ENCODE measurements at regions not wholly inside any gene's neighbourhood (a gene's known extent, or its start where the extent isn't known, plus 50 kb on each side); places are given as distances from the start of the nearest gene placed in this dataset.

DNA sequence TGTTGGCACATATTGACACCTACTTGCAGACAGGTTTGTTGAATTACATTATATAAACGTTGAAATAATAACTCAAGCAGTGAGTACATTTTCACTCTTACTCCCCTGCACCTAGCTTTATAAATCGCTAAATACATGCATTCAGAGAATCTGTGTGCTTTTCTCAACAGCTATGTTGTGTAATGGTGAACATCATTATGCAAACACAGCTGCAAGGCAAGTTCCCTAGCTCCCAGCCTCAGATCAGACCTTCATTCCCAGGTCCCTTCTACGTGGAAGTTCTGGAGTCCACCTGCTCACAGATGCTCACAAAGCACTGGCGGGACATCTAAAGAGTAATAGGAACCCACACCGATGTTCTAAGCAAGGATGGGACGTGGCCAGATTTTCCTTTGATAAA lies 86.8 kb upstream of the PEG3 start:
- H3K27ac Mint-ChIP-seq = no peak overlapping the region
- no peak for DNase-seq (ENCODE audit: low spot score)
- intact Hi-C loops (cut with micrococcal nuclease) = no loop called here
- H3K4me1 Mint-ChIP-seq (ENCODE audit: low read depth) = no peaks in the 10 kb centered on the region
- H3K4me3 Mint-ChIP-seq = no peak overlapping the region
- H3K36me3 Mint-ChIP-seq (ENCODE audit: low read depth) = peaks cover 2% of the 10 kb centered on the region
- H3K27me3 Mint-ChIP-seq (ENCODE audit: insufficient read depth) = no peaks in the 10 kb centered on the region
- H3K9me3 Mint-ChIP-seq = peaks cover 65% of the 10 kb centered on the region

DNA sequence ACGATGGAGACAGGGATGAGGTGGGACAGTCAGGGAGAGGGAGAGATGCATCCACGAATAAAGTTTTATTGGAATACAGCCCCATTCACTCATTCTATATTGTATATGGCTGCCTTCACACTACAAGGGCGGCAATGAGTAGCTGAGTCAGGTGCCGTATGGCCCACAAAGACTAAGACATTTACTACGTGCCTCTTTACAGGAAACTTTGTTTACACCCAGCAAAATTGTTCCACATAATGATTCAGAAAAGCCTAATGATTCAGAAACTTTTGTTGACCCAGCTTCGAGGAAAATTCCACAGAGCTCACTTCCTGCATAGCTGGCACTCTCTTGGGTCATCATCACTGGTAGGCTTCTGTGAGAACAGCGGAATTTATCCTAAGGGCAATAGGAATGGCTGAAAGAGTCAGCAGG lies 87.3 kb upstream of the PEG3 start:
- Mint-ChIP-seq H3K4me3 (no peak overlapping the region), H3K9me3 (peaks cover 70% of the 10 kb centered on the region), H3K27ac (no peak overlapping the region), H3K27me3 (ENCODE audit: insufficient read depth) (no peaks in the 10 kb centered on the region), H3K36me3 (ENCODE audit: low read depth) (peaks cover 2% of the 10 kb centered on the region), H3K4me1 (ENCODE audit: low read depth) (no peaks in the 10 kb centered on the region)
- intact Hi-C loops (cut with micrococcal nuclease) = no loop called here
- DNase-seq (ENCODE audit: low spot score) = no peak

DNA sequence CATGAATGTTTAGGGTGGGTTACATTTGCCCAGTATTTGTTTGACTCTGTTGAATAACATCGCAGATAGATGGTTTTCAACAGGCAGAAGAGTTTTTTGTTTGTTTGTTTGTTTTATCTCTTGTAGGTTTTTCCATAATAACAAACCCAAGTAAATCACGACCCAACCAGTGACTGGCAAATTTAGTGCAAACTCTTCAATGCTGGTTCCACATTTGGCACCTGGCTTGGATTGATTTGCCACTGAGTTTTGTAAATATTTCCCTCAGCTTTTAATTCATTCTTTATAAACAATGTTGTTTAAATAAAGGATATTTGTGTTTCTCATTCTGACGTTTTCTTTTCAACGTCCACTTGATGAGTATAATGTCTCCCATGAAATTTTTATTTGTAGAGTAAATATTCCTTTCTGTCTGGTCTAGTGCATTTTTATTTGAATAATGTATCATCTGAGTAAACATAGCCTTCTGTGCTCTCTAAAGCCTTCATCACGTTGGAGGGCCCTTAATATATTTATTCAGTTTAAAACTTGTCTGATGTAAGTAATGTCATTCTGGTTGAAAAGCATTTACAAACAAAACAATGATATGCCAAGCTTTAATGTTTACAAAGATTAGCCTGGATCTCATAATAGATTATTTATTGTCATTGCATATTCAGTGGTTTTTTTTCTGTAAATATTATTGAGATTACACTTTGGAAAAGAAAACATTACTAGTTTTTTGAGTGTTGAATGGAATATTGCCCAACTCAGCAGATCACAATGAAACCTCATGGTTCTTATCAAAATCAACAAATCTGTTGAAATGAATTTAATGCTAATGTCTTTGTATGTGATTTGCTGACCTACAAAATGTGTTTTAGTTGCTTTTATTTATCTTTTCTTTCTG lies 90.4 kb upstream of the PEG3 start:
- Mint-ChIP-seq H3K27ac (no peak overlapping the region), H3K4me1 (ENCODE audit: low read depth) (no peaks in the 10 kb centered on the region), H3K27me3 (ENCODE audit: insufficient read depth) (no peaks in the 10 kb centered on the region), H3K4me3 (no peak overlapping the region), H3K9me3 (peaks cover 63% of the 10 kb centered on the region), H3K36me3 (ENCODE audit: low read depth) (peaks cover 2% of the 10 kb centered on the region)
- no peak for DNase-seq (ENCODE audit: low spot score)
- intact Hi-C loops (cut with micrococcal nuclease) = no loop called here

DNA sequence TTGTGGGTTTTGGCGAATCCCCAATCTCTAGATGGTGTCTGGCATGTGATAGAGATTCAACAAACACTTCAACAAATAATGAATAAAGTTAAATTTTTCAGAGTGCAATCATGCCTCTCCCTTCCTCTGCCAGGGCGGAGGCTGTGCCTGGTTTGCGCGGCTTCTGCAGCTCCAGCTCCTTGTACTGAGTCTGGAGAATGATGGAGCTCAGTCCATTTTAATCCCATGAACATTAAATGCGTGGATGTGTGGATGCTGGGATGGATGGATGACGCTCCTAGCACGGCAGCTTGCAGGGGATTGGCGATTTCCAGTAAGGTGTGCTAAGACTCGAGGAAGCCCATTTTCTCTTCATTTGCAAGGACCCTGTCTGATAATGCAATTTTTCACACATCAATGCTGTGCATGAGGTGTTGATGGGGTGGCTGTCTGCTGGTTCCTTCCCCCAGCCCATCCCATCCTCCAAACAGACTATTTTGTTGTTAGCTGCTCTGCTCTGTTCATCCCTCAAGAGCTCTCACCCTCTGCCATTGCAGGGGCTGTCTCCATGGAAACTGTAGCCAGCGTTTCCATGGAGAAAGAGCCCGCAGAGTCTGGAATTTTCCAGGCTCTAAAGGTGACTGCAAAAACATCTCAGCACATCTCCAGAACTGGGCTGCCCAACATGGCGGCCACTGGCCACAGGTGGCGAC lies 92.6 kb upstream of the PEG3 start:
- Mint-ChIP-seq H3K4me1 (ENCODE audit: low read depth) (no peaks in the 10 kb centered on the region), H3K9me3 (peaks cover 57% of the 10 kb centered on the region), H3K27ac (no peak overlapping the region), H3K36me3 (ENCODE audit: low read depth) (no peaks in the 10 kb centered on the region), H3K27me3 (ENCODE audit: insufficient read depth) (no peaks in the 10 kb centered on the region), H3K4me3 (no peak overlapping the region)
- intact Hi-C loops (cut with micrococcal nuclease) = no loop called here
- no peak for DNase-seq (ENCODE audit: low spot score)

DNA sequence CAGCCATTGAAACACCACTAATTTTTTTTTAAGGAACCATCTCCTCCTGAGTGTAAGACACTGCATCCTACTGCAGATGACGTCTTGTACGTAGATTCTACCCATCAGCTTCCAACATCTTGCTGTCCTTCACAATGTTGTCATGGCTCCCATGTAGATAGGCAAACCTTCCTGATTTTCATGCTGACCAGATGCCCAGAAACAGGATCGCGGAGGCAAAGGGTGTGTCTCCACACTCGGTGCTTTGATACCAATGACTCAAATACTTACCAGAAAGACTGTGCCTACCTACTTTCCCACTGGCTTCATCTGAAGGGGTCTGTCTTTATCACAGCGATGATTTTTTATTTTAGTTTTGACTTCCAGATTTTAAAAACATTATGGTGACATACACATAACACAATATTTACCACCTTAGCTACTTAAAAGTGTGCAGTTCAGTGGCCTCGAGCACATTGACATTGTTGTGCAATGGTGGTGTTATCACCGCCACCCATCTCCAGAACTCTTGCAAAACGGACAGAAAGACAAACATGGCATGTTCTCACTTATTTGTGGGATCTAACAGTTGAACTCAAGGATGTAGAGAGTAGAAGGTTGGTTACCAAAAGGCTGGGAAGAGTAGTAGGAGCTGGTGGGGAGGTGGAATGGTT lies 94.0 kb upstream of the PEG3 start:
- no peak for DNase-seq (ENCODE audit: low spot score)
- Mint-ChIP-seq H3K27ac (no peak overlapping the region), H3K9me3 (peaks cover 61% of the 10 kb centered on the region), H3K36me3 (ENCODE audit: low read depth) (no peaks in the 10 kb centered on the region), H3K27me3 (ENCODE audit: insufficient read depth) (no peaks in the 10 kb centered on the region), H3K4me3 (no peak overlapping the region), H3K4me1 (ENCODE audit: low read depth) (no peaks in the 10 kb centered on the region)
- intact Hi-C loops (cut with micrococcal nuclease) = no loop called here

DNA sequence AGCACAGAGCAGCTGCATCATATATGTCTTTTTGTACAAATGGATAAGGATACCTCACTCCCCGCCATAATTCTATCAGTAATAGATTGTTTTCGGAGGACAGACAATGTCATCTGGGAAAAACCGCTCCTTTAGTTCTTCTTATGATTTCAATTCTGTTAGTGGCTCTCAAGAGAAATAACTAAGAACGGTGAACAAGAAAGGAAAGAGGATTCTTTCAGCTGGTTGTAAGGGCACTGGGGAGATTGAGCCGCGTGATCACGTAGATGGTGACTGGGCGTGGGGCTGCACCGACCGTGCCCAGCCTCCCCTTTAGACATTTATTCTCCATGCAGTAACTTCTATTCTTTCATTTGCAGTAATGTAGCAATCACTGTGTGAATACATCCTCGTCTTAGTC lies 99.4 kb upstream of the PEG3 start:
- intact Hi-C loops (cut with micrococcal nuclease) = no loop called here
- no peak overlapping the region for H3K27ac Mint-ChIP-seq
- no peak overlapping the region for H3K4me3 Mint-ChIP-seq
- H3K27me3 Mint-ChIP-seq (ENCODE audit: insufficient read depth) = no peaks in the 10 kb centered on the region
- H3K4me1 Mint-ChIP-seq (ENCODE audit: low read depth) = no peaks in the 10 kb centered on the region
- H3K36me3 Mint-ChIP-seq (ENCODE audit: low read depth) = peaks cover 1% of the 10 kb centered on the region
- DNase-seq (ENCODE audit: low spot score) = no peak
- H3K9me3 Mint-ChIP-seq = peaks cover 65% of the 10 kb centered on the region

DNA sequence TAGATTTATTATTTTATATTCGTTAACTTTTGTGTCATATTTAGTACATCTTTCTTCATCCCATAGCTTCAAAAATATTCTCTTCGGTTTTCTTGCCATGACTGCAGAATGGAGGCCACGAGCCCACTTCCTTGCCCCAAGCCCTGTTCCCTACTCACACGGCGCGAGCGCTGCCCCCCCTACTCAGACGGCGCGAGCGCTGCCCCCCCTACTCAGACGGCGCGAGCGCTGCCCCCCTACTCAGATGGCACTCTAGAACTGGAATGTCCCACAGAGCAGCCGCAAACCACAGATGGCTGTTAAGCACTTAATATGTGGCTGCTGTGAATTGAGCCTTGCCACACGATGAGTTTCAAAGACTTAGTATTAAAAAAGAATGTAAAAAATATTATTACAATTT lies 102.2 kb upstream of the PEG3 start:
- H3K4me1 Mint-ChIP-seq (ENCODE audit: low read depth) = no peaks in the 10 kb centered on the region
- H3K27me3 Mint-ChIP-seq (ENCODE audit: insufficient read depth) = no peaks in the 10 kb centered on the region
- peaks cover 1% of the 10 kb centered on the region for H3K36me3 Mint-ChIP-seq (ENCODE audit: low read depth)
- H3K9me3 Mint-ChIP-seq = peaks cover 68% of the 10 kb centered on the region
- DNase-seq (ENCODE audit: low spot score) = no peak
- H3K4me3 Mint-ChIP-seq = no peak overlapping the region
- H3K27ac Mint-ChIP-seq = no peak overlapping the region
- intact Hi-C loops (cut with micrococcal nuclease) = no loop called here

DNA sequence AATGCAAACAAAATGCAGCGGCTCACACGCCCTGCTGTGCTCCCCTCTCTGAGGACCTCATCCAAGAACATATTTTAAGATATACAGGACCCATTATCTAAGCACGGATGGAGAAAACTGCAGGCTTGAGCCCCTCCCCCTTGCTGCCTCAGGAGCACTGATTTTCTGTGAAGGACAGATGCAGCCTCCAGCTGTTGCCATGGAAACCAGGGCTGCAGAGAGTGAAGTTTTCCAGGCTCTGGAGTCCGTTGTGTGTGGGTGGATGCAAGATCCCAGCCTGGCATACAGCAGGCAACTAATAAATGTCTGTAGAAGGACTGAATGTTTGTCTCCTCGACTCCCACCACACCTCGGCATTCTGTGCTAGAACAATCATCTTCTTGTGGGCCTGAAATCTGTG lies 105.6 kb upstream of the PEG3 start:
- intact Hi-C loops (cut with micrococcal nuclease) = loop anchor here (5.0 kb wide), 1 partner anchor 1036 kb away; no protein-coding TSS in a partner anchor
- no peaks in the 10 kb centered on the region for H3K36me3 Mint-ChIP-seq (ENCODE audit: low read depth)
- no peak overlapping the region for H3K4me3 Mint-ChIP-seq
- no peak overlapping the region for H3K27ac Mint-ChIP-seq
- no peaks in the 10 kb centered on the region for H3K4me1 Mint-ChIP-seq (ENCODE audit: low read depth)
- no peaks in the 10 kb centered on the region for H3K27me3 Mint-ChIP-seq (ENCODE audit: insufficient read depth)
- DNase-seq (ENCODE audit: low spot score) = no peak
- peaks cover 76% of the 10 kb centered on the region for H3K9me3 Mint-ChIP-seq

DNA sequence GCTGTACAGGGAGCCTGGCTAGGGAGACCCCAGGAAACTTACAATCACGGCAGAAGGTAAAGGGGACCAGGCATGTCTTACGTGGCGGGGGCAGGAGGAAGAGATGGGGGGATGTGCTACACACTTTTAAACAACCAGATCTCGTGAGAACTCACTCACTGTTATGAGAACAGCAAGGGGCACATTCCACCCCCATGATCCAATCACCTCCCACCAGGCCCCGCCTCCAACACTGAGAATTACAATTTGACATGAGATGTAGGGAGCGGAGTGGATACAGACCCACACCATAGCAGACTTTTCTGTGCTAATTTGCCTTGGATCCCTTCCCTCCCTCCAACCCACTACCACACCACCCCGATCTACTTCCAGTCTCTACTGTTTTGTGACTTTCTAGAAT lies 106.7 kb upstream of the PEG3 start:
- intact Hi-C loops (cut with micrococcal nuclease) = loop anchor here (5.0 kb wide), 1 partner anchor 1035 kb away; no protein-coding TSS in a partner anchor
- H3K4me3 Mint-ChIP-seq = no peak overlapping the region
- H3K27ac Mint-ChIP-seq = no peak overlapping the region
- peaks cover 82% of the 10 kb centered on the region for H3K9me3 Mint-ChIP-seq
- H3K27me3 Mint-ChIP-seq (ENCODE audit: insufficient read depth) = no peaks in the 10 kb centered on the region
- no peaks in the 10 kb centered on the region for H3K4me1 Mint-ChIP-seq (ENCODE audit: low read depth)
- DNase-seq (ENCODE audit: low spot score) = no peak
- no peaks in the 10 kb centered on the region for H3K36me3 Mint-ChIP-seq (ENCODE audit: low read depth)

DNA sequence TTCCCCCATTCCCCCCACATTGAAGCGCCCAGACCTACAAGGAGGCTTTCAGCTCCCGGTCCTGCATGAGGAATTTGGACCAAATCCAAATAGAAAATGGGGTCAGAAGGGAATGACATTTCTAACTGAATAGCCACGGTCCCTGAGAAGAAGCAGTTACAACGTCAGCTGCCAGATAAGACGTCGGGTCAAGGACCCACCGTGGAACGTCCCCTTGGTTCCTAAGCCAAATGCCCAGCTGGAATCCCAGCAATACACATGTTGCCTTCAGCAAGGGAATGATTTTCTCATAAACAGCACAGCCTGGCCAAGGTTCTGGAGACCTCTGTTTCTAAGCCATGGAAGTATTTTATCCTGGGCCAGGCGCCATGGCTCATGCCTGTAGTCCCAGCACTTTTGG lies 109.1 kb upstream of the PEG3 start:
- H3K27ac Mint-ChIP-seq = no peak overlapping the region
- peaks cover 87% of the 10 kb centered on the region for H3K9me3 Mint-ChIP-seq
- no peaks in the 10 kb centered on the region for H3K27me3 Mint-ChIP-seq (ENCODE audit: insufficient read depth)
- H3K36me3 Mint-ChIP-seq (ENCODE audit: low read depth) = no peaks in the 10 kb centered on the region
- intact Hi-C loops (cut with micrococcal nuclease) = loop anchor here (5.0 kb wide), 1 partner anchor 1033 kb away; no protein-coding TSS in a partner anchor
- no peaks in the 10 kb centered on the region for H3K4me1 Mint-ChIP-seq (ENCODE audit: low read depth)
- no peak overlapping the region for H3K4me3 Mint-ChIP-seq
- no peak for DNase-seq (ENCODE audit: low spot score)

DNA sequence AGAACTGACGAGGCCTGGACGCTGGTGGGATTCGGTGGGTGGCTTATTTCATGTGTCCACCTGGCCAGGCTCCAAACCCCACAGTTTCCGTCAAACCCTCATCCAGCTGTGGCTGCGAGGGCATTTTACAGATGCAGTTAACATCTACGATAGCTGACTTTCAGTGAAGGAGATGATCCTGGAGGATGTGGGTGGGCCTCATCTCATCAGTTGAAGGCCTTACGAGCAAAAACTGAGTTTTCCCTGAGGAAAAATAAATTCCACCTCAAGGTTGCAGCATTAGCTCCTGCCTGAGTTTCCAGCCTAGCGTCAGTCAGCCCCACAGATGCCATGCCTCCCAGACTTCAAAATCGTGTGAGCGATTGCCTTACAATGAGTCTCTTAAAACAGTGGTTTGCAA lies 111.1 kb upstream of the PEG3 start:
- H3K27ac Mint-ChIP-seq = no peak overlapping the region
- H3K36me3 Mint-ChIP-seq (ENCODE audit: low read depth) = no peaks in the 10 kb centered on the region
- no peaks in the 10 kb centered on the region for H3K4me1 Mint-ChIP-seq (ENCODE audit: low read depth)
- intact Hi-C loops (cut with micrococcal nuclease) = no loop called here
- peaks cover 87% of the 10 kb centered on the region for H3K9me3 Mint-ChIP-seq
- no peaks in the 10 kb centered on the region for H3K27me3 Mint-ChIP-seq (ENCODE audit: insufficient read depth)
- H3K4me3 Mint-ChIP-seq = no peak overlapping the region
- no peak for DNase-seq (ENCODE audit: low spot score)

DNA sequence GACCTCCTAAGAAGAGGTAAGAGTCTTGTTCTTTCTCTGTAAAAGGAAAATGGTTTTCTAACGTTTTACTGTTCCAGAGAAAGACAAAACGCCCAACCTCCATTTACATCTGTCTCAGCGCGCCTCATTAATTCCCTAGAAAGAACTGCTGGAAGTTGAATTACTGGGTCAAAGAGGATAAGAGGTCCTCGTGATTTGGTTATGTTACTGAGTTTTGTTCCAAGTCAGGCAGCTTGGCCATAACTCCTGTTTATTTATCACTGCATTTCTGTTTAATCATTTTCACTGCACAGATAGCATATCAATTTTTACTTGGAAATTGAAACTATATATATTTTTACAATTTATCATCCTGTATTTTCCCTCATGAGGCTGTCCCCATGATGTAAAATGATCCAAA lies 112.9 kb upstream of the PEG3 start:
- peaks cover 86% of the 10 kb centered on the region for H3K9me3 Mint-ChIP-seq
- H3K36me3 Mint-ChIP-seq (ENCODE audit: low read depth) = no peaks in the 10 kb centered on the region
- DNase-seq (ENCODE audit: low spot score) = no peak
- intact Hi-C loops (cut with micrococcal nuclease) = no loop called here
- H3K4me1 Mint-ChIP-seq (ENCODE audit: low read depth) = no peaks in the 10 kb centered on the region
- no peaks in the 10 kb centered on the region for H3K27me3 Mint-ChIP-seq (ENCODE audit: insufficient read depth)
- no peak overlapping the region for H3K4me3 Mint-ChIP-seq
- H3K27ac Mint-ChIP-seq = no peak overlapping the region

DNA sequence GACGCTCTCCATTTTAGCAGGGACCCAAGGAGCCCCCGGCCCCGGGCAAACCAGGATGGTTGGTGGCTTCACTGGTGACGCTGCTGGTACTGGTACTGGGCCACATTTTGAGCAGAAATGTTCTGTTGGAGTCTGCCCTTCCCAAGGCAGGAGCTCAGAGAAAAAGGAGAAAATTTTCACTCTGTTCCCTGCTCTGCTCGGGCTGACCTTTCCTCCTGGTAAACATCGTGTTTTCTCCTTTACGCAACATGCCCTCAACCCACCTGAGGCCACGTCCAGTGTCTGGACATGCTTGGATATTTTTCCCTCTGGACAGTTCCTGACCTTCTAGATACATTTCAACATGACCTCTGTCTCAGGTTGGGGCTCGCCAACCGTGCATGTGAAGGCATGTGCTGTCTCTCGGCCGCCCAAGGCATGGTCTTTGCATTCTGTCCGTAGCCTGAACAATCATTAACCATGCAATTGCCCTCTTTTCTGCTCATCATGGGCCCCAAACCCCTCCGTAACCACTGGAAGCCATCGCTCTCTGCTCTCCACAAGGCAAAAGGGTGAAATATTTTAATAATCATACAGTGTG lies 115.2 kb upstream of the PEG3 start:
- DNase-seq (ENCODE audit: low spot score) = no peak
- Mint-ChIP-seq H3K27ac (no peak overlapping the region), H3K27me3 (ENCODE audit: insufficient read depth) (no peaks in the 10 kb centered on the region), H3K4me1 (ENCODE audit: low read depth) (no peaks in the 10 kb centered on the region), H3K4me3 (no peak overlapping the region), H3K9me3 (peaks cover 80% of the 10 kb centered on the region), H3K36me3 (ENCODE audit: low read depth) (no peaks in the 10 kb centered on the region)
- intact Hi-C loops (cut with micrococcal nuclease) = no loop called here

Data from activated T-helper 1 cell treated with anti-CD3 and anti-CD28 coated beads, Interleukin-12 subunit alpha, Interleukin-12 subunit beta, Interleukin-2, Interleukin-4 antibody, amounts not matched to agents 30 ng/mL and 10 ng/mL and 1 ng/mL, durations not matched to agents 14 hours and 24 hours and 36 hours (primary cell).